ENCODE measurements at regions not wholly inside any gene's neighbourhood (a gene's known extent, or its start where the extent isn't known, plus 50 kb on each side); places are given as distances from the start of the nearest gene placed in this dataset.

DNA sequence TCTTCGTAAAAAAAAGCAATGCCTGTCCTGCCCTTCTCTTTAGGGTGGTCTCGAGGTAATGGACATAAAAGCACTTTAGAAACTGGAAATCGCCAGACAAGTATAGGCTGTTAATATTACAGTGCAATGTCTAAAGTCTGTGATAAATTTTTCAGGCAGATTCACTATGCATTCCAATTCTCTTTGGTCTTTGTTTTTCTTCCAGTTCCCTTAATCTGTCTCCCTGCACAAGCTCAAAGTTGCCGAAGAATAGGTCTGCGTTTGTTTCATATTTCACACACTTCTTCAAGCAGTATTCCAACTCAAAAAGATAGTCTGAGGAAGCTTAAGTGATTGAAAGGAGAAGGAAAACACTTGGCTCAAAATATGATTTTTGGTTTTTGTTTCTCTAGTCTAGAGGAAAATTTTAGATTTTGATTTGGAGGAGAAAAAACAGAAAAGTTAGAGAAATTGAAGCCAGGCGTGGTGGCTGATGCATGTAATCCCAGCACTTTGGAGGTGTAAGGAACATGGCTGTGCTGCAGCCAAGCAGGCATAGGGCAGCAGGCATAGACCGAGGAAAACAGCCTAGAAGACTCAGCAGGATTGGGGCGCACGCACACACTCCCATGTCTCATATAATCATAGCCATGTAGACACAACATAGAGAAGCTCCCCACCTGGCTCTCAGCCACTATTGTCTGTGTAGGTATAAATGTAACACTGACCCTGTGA lies 96.2 kb upstream of the TMPO start:
- DNase-seq (ENCODE audit: extremely low read depth in 1 of 11, low read depth in 9 of 11, low spot score in 4 of 11) = no peak

DNA sequence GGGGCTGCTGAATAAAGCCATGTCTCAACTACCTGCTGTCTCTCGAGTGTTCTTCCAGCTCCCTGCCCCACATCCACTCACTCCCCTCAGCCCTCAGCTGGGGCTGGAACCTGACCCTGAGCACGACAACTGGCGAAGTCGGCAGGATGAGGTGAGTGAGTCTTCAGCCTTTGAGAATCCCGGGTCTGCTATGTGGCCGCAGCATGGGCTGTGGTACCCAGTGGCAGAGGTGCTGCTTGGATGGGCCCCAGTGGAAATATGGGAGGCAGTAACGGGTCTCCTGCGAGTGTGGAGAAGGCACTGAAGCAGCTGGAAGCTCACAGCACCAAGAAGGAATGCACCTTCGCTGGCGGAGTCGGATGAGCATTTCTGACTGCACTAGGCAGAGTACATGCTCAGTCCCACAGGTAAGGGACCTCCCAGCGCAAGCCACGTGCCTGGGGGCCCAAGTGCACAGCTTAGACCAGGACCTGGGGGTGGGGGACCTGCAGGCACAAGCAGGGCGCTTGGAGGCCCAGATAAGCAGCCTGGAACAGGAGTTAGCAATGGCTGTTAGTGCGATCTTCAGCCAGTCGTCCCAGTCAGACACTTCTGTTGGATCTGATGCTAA lies 95.5 kb upstream of the TMPO start:
- DNase-seq (ENCODE audit: extremely low read depth in 1 of 11, low read depth in 9 of 11, low spot score in 4 of 11) = no peak

DNA sequence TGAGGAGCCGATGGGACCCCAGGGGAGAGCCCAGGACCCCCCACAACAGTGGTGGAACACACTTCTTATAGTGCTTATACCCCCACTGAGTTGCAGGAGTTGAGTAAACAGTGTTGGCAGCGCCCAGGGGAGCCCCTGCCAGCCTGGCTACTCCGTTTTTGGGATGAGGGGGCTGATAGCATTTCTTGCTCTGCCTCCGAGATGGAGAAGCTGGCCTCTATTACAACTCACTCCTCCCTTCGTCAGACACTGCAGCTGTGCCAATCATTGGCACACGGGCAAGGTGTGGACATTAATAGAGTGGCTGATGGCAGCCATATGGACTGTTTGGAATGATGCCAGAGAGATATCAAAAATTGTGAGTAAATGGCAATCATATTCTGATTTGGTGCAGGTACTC lies 94.9 kb upstream of the TMPO start:
- no peak for DNase-seq (ENCODE audit: extremely low read depth in 1 of 11, low read depth in 9 of 11, low spot score in 4 of 11)

DNA sequence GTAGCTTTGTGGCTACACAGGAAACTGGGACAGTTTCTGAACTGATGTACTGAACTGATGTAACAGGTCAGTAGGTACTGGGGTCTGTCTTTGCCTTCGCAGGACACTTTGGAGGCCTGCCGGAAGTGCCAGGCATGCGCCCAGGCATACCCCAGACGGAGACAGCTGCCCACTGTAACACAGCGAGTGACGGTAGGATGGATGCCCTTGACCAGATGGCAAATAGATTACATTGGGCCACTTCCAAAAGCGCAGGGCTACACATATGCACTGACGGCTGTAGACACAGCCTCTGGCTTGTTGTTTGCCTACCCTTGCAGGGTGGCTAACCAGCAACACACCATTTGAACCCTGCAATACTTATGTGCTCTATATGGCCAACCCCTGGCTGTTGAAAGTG lies 94.1 kb upstream of the TMPO start:
- no peak for DNase-seq (ENCODE audit: extremely low read depth in 1 of 11, low read depth in 9 of 11, low spot score in 4 of 11)

DNA sequence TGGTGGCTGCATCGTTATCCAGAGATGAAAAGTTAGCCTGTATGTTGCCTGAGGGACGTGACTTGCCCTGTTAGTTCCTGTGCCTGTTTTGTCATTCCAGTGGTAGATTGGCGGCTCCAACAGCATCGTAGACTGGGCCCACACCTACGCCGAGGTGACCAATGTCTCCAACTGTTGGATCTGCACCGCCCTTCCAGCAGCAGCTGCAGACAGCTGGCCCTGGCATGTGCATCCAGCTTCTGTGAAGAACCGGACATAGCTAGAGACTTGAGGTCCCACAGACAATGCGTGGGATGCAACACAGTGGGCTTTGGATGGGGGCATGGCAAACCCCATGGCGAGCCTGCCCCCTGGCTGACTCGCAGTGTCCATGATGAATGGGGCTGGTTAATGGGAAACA lies 93.0 kb upstream of the TMPO start:
- DNase-seq (ENCODE audit: extremely low read depth in 1 of 11, low read depth in 9 of 11, low spot score in 4 of 11) = no peak

DNA sequence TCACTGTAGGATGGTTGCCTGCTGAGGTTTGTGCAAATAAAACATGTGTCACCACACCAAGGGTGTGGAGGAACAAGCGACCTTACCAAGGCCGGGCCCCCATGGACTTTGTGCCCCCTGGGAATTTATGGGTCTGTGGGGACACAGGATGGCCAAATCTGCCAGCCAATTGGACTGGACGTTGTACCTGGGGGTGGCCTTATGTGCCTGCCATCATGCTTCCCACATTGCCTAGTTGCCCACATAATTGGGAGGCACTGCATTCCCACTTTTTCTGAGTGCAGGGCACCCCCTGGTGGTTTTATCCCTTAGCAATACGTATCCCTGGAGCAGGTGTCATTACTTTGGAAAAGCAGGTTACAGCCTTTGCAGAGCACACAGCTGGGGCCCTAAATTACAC lies 92.6 kb upstream of the TMPO start:
- DNase-seq (ENCODE audit: extremely low read depth in 1 of 11, low read depth in 9 of 11, low spot score in 4 of 11) = no peak

DNA sequence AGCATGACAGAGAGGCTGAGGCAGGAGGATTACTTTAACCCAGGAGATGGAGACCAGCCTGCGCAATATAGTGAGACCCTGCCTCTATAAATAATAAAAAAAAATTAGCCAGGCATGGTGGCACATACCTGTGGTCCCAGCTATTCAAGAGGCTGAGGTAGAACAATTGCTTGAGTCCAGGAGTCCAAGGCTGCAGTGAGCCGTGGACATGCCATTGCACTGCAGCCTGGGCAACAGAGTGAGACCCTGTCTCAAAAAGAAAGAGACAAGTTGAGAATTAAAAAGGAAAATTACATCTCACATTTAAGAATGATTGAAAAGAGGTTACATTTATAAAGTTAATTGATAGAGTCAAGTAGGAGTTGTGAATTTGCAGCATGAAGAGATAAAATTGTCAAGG lies 91.4 kb upstream of the TMPO start:
- no peak for DNase-seq (ENCODE audit: extremely low read depth in 1 of 11, low read depth in 9 of 11, low spot score in 4 of 11)

DNA sequence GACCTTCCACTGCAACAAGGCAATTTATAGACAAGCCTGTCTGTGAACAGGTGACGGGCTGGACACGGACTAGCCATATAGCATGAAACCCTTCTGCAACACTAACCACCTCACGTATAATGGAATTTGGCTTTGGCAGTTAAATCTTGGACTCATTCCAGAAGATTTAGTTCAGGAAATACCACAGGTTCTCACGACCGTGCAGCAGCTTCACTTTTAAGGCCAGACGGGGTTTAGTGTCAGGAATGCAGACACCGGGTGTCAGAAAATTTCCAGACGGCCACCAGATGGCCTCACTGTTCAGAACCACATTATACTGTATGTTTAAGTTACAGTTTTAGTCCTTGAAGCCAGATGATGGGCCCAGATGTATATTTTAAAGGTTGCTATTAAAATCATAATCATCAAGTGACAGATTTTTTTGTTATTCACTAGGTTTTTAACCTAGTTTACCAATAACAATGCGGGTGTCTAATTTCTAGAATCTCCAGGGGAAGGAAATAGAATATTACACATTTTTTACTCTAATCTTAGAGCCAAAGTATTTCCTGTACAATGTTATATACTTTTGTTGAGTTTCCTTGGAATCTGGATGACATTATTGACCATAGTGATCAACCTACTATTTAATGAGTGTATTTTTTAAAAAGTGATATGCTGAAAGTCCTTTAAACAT lies 90.5 kb upstream of the TMPO start:
- peak; percentile 63 to 88 (median 73) for DNase-seq (ENCODE audit: extremely low read depth in 1 of 11, low read depth in 9 of 11, low spot score in 4 of 11)

DNA sequence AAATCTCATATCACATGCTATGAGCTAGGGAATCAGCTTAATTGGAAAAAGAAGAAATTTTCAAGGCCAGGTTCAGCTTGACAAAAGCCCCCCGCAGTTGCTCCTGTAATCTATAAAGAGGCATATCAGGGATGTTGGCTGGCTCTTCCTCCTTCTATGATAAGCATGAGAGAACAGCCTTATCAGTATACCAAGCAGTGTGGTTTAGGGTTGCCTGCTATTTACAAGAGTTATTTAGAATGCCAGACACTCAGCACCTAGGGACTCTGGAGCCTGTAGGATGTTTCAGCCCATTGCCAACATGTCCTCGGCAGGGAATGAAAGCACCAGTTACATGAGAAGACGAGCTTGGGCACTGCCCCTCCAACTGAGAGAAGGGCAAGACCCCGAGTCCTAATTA lies 89.5 kb upstream of the TMPO start:
- no peak for DNase-seq (ENCODE audit: extremely low read depth in 1 of 11, low read depth in 9 of 11, low spot score in 4 of 11)

DNA sequence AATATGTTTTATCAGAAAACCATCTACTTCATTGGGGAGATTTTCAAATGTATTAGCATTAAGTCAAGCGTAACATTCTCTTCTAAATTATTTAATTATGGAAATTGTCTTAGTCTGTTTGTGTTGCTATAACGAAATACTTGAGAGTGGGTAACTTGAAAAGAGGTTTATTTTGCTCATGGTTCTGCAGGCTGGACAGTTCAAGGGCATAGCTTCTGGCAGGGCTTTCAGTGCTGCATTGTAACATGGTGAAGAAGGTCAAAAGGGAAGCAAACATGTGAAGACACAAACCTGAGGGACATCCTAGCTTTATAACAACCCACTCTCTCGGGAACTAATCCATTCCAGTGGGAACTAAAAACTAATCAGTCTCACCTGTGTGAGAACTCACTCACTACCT lies 84.3 kb upstream of the TMPO start:
- no peak for DNase-seq (ENCODE audit: extremely low read depth in 1 of 11, low read depth in 9 of 11, low spot score in 4 of 11)

DNA sequence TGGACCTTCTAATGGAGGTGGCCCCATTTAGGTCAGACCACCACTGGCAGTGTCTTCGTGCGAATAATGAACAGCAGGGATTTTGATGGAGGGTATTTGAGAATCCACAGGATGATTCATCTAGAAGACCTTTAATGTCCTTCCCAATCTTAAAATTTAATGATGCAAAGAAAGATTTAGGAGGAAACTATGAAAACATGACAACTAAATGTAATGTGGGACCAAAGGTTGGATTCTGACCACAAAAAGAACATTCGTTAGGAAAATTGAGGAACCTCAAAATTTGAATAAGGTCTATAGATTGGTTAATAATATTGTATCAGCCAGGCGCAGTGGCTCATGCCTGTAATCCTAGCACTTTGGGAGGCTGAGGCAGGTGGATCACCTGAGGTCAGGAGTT lies 78.2 kb upstream of the TMPO start:
- DNase-seq (ENCODE audit: extremely low read depth in 1 of 11, low read depth in 9 of 11, low spot score in 4 of 11) = no peak

DNA sequence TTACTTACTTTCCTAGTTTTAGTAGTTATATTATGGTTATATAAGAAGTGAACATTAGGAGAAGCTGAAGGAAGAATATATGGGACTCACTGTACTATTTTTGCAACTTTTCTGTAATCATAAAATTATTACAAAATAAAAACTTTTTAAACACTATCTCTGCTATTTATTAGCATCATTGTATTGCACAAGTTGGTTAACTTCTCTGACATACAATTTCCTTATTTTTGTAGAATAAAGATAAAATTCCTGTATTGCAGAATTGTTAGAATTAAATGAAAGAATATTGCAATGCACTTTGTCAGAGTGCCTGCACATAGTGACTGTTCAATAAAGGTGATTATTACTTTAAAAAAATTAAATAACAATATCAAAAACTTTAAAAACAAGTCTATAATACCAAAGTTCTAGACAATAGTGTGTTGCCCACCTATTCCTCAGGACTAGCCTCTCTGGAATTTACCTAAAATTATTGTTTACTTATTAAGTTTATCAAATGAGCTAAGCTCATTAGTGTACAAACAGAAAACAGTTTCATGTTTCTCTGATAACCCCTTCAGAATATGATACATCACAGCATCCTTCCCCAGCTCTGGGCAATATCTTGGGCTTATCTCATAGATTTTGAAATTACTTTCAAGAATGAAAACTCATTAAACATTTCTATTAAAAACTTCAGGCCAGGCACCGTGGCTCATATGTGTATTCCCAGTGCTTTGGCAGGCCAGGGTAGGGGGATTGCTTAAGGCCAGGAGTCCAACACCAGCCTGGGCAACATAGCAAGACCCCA lies 77.4 kb upstream of the TMPO start:
- no peak for DNase-seq (ENCODE audit: extremely low read depth in 1 of 11, low read depth in 9 of 11, low spot score in 4 of 11)

DNA sequence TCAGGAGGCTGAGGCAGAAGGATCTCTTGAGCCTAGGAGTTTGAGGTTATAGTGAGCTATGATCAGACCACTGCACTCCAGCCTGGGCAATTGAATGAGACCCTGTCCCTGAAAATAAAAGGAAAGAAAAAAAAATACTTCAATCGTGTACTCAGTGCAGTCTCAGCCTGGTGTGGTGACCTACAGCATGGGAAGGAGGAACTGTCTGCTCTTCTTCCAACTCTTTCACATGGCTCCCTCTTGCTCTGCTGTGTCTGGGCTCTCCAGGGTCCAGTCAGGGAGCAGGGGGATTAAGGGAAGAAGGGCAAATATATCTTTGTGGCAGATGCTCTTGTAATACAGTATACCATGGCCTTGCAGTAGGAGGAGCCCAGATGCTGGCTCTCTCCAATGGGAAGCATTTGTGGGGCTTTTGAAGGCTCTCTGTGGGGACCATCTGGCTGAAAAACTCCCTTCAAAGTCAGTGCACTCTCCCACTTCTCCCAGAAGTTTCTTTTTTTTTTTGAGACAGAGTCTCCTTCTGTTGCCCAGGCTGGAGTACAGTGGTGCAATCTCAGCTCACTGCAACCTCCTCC lies 76.6 kb upstream of the TMPO start:
- DNase-seq (ENCODE audit: extremely low read depth in 1 of 11, low read depth in 9 of 11, low spot score in 4 of 11) = no peak

DNA sequence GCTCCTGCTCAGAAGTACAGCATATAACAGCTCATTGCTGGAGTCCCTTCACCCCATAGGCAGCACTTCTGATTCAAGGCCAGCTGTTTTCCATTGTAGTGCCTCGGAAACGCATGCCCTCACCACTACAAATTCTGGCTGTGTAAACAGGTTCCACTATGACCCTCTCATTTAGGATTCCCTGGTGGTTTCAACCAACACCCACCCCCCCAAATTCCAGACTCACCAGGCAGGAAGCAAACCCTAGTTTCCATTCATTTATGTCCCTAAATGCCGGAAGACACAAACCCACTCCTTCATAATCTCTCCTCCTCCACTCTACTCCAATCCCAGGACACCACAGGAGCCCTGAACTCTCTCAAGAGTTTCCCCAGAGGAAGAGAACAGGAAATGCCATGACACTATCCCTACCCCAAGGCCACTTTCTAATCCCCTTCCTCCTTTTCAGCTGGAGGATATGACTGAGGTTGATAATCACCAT lies 75.9 kb upstream of the TMPO start:
- DNase-seq (ENCODE audit: extremely low read depth in 1 of 11, low read depth in 9 of 11, low spot score in 4 of 11) = no peak

DNA sequence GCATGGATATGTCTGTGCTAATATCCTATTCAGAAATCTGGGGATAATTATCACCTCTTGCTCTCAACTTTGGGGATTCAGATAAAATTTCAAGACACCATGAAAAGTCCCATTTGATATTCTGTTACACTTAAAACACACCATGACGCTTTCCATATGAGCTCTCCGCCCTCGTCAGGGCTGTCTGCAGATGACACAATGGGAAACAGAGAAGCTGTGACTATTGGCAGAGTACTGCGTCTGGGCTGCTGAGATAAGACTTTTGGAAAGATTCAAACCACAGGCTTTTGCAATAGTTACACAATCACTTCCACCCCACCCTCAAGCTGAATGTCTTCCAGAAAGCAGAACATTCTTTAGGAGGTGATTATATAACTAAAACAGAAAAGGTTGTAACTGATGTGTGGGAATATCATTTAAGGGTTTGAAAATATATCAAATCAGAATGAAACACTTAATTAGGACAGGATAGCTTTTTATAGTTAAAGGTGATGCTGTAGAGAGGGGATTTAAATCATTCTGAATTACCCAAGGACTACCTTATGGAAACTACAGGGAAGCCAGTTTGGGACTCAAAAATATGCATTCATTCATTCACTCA lies 75.3 kb upstream of the TMPO start:
- peak in 1 of 11 donors; percentile 46 for DNase-seq (ENCODE audit: extremely low read depth in 1 of 11, low read depth in 9 of 11, low spot score in 4 of 11)

DNA sequence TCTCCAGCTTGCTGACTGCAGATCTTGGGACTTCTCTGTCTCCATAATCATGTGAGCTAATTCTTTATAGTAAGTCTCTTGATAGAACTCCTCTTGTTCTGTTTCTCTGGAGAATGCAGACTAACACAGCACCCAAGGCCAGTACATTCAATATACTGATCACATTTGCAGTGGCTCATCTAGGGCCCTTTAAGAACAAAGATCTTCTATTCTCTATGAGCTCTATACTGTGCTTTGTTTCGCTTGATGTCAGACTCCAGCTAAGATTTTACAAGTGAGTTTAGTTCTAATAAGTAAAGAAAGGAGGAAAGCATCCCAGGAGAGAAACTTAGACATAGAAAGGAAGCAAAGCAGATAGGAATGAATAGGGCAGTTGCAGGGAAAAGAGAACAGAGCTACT lies 69.3 kb upstream of the TMPO start:
- no peak for DNase-seq (ENCODE audit: extremely low read depth in 1 of 11, low read depth in 9 of 11, low spot score in 4 of 11)

DNA sequence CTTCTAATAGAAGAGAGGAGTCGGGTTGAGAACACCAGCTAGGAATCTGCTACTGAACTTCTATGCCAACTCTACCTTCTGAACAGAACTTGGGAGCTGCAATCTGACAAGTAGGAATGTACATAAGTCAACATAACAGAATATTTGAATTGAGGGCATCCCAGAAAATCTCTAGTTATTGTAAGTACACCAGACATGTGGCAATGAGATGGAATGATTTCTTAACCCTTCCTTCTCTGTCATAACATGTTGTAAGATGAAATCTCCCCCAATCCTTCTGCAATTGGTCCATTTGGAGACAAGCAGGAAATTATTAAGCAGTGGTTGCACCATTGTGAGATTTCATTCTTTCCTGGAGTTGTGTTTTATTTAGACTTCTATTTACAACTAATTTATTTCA lies 68.7 kb upstream of the TMPO start:
- no peak for DNase-seq (ENCODE audit: extremely low read depth in 1 of 11, low read depth in 9 of 11, low spot score in 4 of 11)

DNA sequence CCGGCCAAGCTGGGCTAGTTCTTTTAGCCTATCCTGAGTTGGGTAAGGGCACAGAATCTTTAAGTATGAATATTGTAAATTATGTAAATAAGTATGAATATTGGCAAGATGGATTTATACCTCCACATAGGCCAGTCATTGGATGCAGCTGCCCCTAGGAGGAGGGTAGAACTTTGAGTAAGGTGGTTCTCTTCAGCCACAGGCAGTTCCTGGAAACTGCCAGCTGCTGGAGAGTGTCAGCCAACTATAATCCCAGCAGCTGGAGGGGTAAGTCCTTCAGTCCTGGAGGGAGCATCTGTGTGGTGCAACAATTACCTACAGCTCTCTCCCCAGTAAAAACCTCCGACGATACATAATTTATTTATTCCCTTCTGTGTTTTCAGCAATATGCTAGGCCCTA lies 65.8 kb upstream of the TMPO start:
- no peak for DNase-seq (ENCODE audit: extremely low read depth in 1 of 11, low read depth in 9 of 11, low spot score in 4 of 11)

DNA sequence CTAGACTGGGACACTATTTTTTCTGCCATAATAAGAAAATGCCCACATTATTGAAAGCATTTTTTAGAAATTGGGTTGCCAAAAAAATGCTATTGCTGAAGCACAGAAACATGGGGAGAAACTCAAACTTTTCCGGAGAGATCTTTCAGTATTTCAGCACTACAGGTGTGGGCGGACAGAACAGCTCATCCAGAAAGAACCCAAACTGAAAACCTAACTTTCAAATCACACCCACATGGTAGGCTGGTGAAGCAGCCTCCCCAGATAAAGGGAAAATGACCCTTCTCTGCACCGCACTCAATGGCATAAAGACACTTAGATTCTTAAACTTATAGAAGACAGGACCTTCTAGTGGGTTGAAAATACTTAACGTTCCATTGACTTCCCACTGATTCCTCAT lies 62.3 kb upstream of the TMPO start:
- DNase-seq (ENCODE audit: extremely low read depth in 1 of 11, low read depth in 9 of 11, low spot score in 4 of 11) = no peak
